Psoas muscle (tissue), 7 donors: ENCODE measurements at regions not wholly inside any gene's neighbourhood (a gene's known extent, or its start where the extent isn't known, plus 50 kb on each side); places are given as distances from the start of the nearest gene placed in this dataset.
"Not testable (repeated sequence)": the region's sequence is repeated elsewhere in the genome, so short reads cannot be mapped to it uniquely, and the experiment has no call there.

ENCODE experiments used
- ATAC-seq, 4 donors: fragments of 200-7000 bp; cut with Tn5 transposase; one replicate each; pipeline ENCODE4 v1.9.1; 2020; ENCODE audit warnings: moderate library complexity in 3 of 4, mild to moderate bottlenecking in 2 of 4
- DNase-seq, 2 donors: peaks; one replicate each; pipeline ENCODE4 v3.0.0-alpha.2; 2020
- H3K27ac ChIP-seq: fragments of 200-600 bp; one replicate; pipeline ENCODE4 v1.8.0; 2022
- H3K27me3 ChIP-seq, 3 donors: fragments of 200-600 bp in 1 of 3; one replicate each; pipeline versions ENCODE4 v1.6.1 to v1.8.0; 2013 to 2022; ENCODE audit warnings: low read length in 2 of 3, mild to moderate bottlenecking in 2 of 3, moderate library complexity in 1 of 3; ENCODE audit not compliant: insufficient read depth in 3 of 3
- H3K36me3 ChIP-seq, 2 donors: fragments of 200-600 bp in 1 of 2; one replicate each; pipeline versions ENCODE4 v1.6.1 to v1.8.0; 2013 to 2022; ENCODE audit warnings: low read depth in 1 of 2, mild to moderate bottlenecking in 1 of 2, moderate library complexity in 1 of 2; ENCODE audit not compliant: insufficient read depth in 1 of 2
- H3K4me1 ChIP-seq: fragments of 200-600 bp; one replicate; pipeline ENCODE4 v1.8.0; 2022
- H3K4me3 ChIP-seq: fragments of 200-600 bp; one replicate; pipeline ENCODE4 v1.8.0; 2022; ENCODE audit warnings: mild to moderate bottlenecking
- H3K9me3 ChIP-seq: fragments of 200-600 bp; one replicate; pipeline ENCODE4 v1.8.0; 2022
- WGBS, 3 donors: extraction: QIAGEN DNeasy Blood & Tissue Kit; methylation state at CpG; one replicate each; pipeline versions ENCODE4 v1.1.6 to v1.1.7; 2013; 5-methylcytosine and 5-hydroxymethylcytosine counted together
- intact Hi-C, 2 donors: fragments of 100-400 bp; cut with DNase I; formaldehyde crosslinking; loops; one replicate each; pipeline versions ENCODE4 v1.11.0 to v1.14.2; 2022
- TF ChIP-seq, protein P1 (sequence below): fragments of 200-600 bp; IDR thresholded peaks from one replicate; pipeline ENCODE4 v1.8.0; 2022; ENCODE audit warnings: antibody characterized with exemption
- donor health status: healthy with polysubstance abuse.
- donor health status: DM: no; HTN: no; CAD: no; lungs with moderate emphysema.
- donor health status: Bipolar disorder and iron deficiency.
- donor health status: healthy.
- donor health status: DM: yes; HTN: yes; CAD: no.
- donor health status: DM: no; HTN: no; CAD: no.
- donor health status: DM: yes; HTN: yes; CAD: no.

DNA sequence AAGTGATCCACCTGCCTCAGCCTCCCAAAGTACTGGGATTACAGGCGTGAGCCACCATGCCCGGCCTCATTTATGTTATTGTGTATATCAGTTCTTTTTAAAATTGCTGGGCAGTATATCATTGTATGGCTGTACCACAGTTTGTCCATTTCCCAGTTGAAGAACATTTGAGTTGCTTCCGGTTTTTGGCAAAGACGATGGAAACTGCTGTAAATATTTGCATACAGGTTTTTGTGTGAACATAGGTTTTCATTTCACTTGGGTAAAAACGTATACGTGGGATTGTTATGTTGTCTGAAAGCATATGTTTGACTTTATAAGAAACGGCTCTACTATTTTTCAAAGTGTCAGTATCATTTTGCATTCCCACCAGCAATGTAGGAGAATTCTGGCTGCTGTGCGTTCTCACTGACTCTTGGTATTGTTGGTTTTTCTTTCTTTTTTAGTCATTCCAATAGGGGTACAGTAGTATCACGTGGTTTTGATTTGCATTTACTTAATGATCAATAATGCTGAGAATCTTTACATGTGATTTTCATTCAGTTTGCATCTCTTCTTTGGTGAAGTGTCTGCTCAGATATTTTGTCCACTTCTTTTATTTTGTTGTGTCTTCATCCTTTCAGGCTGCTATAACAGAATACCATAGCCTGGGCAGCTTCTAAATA, 63.2 kb upstream of the GOT2 start:
- Histone ChIP-seq H3K9me3 (no peaks in the 10 kb centered on the region), H3K27me3 (no peaks in the 10 kb centered on the region), H3K36me3 (no peaks in the 10 kb centered on the region), H3K4me1 (no peaks in the 10 kb centered on the region), H3K27ac (no peak overlapping the region), H3K4me3 (no peak overlapping the region)
- TF ChIP-seq, protein P1, sequence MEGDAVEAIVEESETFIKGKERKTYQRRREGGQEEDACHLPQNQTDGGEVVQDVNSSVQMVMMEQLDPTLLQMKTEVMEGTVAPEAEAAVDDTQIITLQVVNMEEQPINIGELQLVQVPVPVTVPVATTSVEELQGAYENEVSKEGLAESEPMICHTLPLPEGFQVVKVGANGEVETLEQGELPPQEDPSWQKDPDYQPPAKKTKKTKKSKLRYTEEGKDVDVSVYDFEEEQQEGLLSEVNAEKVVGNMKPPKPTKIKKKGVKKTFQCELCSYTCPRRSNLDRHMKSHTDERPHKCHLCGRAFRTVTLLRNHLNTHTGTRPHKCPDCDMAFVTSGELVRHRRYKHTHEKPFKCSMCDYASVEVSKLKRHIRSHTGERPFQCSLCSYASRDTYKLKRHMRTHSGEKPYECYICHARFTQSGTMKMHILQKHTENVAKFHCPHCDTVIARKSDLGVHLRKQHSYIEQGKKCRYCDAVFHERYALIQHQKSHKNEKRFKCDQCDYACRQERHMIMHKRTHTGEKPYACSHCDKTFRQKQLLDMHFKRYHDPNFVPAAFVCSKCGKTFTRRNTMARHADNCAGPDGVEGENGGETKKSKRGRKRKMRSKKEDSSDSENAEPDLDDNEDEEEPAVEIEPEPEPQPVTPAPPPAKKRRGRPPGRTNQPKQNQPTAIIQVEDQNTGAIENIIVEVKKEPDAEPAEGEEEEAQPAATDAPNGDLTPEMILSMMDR = no peak
- no peak for DNase-seq
- no peak for ATAC-seq
- WGBS, 3 donors = 79 to 82% (median 80%) methylated on average over 9 of the region's 9 CpGs
- intact Hi-C loops = no loop called here

DNA sequence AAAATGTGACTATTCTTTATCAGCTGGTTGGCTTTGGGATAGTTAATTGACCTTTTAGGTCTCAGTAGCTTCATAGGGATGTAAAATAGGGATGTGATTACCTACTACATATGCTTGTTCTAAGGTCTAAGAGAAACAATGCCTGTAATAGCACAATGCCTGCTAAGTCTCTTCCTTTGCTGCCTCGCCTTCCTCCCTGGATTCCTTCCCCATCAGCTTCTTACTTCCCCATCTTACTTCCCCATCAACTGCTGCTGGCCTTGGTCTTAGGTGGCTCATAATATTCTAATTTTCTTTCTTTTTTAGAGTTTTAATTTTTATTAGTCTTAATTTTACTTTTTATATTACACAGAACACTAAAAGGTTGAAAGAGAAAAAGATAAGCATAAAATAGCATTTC, 59.2 kb upstream of the GOT2 start:
- ATAC-seq = no peak
- no peak overlapping the region for H3K27ac ChIP-seq

DNA sequence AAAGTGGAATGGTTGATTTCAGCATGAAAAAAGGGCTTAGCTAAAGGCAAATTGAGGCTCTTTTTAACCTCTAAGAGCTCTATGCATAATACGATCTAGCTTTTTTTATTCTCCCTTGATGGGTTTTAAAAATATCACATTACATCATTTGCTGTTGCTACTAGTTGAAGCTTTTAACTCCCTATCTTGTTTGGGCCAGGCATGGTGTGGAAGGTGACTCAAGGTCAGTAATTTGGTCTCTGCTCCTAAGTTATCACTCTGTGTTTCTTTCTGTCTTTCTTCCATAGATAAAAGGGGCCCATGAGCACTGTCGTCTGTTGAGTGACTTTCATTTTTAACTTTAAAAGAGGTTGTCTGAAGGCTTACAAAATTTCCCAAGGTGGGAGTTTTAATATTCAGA, 58.1 kb upstream of the GOT2 start:
- ATAC-seq (no peak), DNase-seq (no peak)
- H3K9me3 ChIP-seq = no peaks in the 10 kb centered on the region
- H3K4me1 ChIP-seq = no peaks in the 10 kb centered on the region
- no peaks in the 10 kb centered on the region for H3K36me3 ChIP-seq
- H3K4me3 ChIP-seq = no peak overlapping the region
- H3K27ac ChIP-seq = no peak overlapping the region
- WGBS, 3 donors = 20 to 22% (median 21%) methylated on average over 2 of the region's 2 CpGs
- H3K27me3 ChIP-seq = no peaks in the 10 kb centered on the region
- intact Hi-C loops = no loop called here
- TF ChIP-seq, protein P1 = no peak

More for the DNA sequence above, 59.2 kb upstream of the GOT2 start:
- H3K36me3 ChIP-seq = no peaks in the 10 kb centered on the region
- intact Hi-C loops = no loop called here
- H3K27me3 ChIP-seq = no peaks in the 10 kb centered on the region
- H3K9me3 ChIP-seq = no peaks in the 10 kb centered on the region
- DNase-seq = no peak
- H3K4me3 ChIP-seq = no peak overlapping the region
- 63 to 82% (median 72%) methylated on average over 1 of the region's 1 CpG for WGBS, 3 donors
- TF ChIP-seq, protein P1 = no peak
- no peaks in the 10 kb centered on the region for H3K4me1 ChIP-seq

DNA sequence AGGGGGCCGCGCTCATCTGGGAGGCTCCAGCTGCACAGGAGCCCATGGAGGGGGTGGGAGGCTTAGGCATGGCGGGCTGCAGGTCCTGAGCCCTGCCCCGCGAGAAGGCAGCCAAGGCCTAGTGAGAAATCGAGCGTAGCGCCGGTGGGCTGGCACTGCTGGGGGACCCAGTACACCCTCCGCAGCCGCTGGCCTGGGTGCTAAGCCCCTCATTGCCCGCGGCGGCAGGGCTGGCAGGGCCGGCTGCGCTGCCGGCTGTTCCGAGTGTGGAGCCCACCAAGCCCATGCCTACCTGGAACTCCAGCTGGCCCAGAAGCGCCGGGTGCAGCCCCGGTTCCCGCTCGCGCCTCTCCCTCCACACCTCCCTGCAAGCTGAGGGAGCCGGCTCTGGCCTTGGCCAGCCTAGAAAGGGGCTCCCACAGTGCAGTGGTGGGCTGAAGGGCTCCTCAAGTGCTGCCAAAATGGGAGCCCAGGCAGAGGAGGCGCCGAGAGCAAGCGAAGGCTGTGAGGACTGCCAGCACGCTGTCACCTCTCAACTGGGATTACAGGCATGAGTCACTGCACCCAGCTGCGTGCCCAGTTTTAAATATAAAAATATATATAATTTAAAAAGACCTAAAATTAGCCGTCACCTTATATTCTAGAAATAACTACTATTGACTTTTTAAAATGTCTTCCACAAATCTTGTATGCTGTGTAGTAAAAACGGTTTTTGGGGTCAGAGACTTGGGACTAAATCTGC, 56.9 kb upstream of the GOT2 start:
- H3K4me1 ChIP-seq, H3K27me3 ChIP-seq, H3K4me3 ChIP-seq, H3K9me3 ChIP-seq, ATAC-seq, H3K36me3 ChIP-seq, DNase-seq, H3K27ac ChIP-seq, intact Hi-C loops: not testable (repeated sequence)
- 94 to 95% (median 95%) methylated on average over 20 to 32 of the region's 32 CpGs for WGBS, 3 donors

DNA sequence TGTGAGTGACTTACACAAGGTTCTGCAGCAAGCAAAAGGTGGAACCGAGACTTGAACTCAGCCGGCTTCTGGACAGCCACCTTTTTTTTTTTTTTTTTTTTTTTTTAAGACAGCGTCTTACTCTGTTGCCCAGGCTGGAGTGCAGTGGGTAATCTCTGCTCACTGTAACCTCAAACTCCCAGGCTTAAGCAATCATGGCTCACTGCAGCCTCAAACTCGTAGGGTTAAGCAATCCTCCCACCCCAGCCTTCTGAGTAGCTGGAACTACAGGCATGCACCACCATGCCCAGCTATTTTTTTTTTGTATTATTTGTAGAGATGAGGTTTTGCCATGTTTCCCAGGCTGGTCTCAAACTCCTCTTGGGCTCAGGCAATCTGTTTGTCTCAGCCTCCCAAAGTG, 55.2 kb upstream of the GOT2 start:
- 75 to 86% (median 84%) methylated on average over 3 to 4 of the region's 4 CpGs for WGBS, 3 donors
- DNase-seq (no peak), ATAC-seq (no peak)
- H3K27ac ChIP-seq = no peak overlapping the region
- no peaks in the 10 kb centered on the region for H3K27me3 ChIP-seq
- H3K4me1 ChIP-seq = no peaks in the 10 kb centered on the region
- H3K4me3 ChIP-seq = no peak overlapping the region
- TF ChIP-seq, protein P1 = no peak
- intact Hi-C loops = no loop called here
- no peaks in the 10 kb centered on the region for H3K36me3 ChIP-seq
- no peaks in the 10 kb centered on the region for H3K9me3 ChIP-seq
